PC-9 (cell line): ENCODE measurements at regions not wholly inside any gene's neighbourhood (a gene's known extent, or its start where the extent isn't known, plus 50 kb on each side); places are given as distances from the start of the nearest gene placed in this dataset.

Source experiments
- CTCF ChIP-seq: fragments of 200-600 bp; sonication (generic); conservative IDR thresholded peaks from 2 replicates; pipeline ENCODE4 v1.6.1; 2017; ENCODE audit warnings: mixed run types, antibody characterized with exemption, mild to moderate bottlenecking, moderate library complexity
- EZH2 ChIP-seq: fragments of 200-600 bp; sonication (generic); IDR thresholded peaks from 2 replicates; pipeline ENCODE4 v1.8.0; 2017; ENCODE audit warnings: antibody characterized with exemption, low read depth

GRCh38 chr10:93222211-93222754, 148.6 kb downstream of the CYP26A1 start:
- no peak for TF ChIP-seq CTCF
- TF ChIP-seq EZH2: no peak
